ENCODE measurements at regions not wholly inside any gene's neighbourhood (a gene's known extent, or its start where the extent isn't known, plus 50 kb on each side); places are given as distances from the start of the nearest gene placed in this dataset.

DNA sequence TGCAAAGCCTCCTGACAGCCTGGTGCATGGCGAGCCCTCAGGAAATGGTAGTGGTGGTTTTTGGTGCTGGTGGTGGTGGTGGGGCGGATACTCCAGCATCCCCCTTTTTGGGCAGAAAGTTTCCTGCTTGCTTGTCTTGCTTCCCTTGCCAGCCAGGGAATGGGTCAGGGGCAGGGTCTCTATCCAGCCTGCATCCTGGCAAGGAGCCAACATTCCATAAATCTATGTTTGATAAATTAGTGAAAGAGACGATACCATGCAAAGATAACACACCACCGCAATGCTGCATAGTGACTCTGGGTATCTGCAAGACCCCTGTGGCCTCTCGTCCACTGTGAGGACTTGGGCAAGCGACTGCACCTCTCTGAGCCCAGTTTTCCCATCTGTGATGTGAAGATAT is 246.2 kb downstream of the LRFN2 start:
- no peak for DNase-seq

DNA sequence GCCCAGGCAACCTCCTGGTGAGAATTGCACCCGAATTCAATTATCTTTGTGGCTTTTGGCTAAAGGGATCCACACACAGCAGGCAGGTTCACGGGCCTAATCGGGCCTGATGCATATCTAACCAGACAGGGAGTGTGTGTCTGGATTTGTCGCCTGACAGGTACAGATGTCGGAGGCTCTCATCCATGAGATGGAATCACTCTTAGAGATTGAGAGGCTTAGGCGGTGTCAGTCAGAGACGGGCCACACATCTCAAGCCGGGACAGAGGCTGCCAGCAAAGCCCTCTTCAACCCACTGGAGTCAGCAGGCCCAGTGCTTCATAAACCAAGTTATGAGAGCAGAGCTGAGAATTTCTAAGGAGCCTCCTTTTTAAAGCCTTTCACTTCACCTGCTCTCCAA is 247.0 kb downstream of the LRFN2 start:
- no peak for DNase-seq

DNA sequence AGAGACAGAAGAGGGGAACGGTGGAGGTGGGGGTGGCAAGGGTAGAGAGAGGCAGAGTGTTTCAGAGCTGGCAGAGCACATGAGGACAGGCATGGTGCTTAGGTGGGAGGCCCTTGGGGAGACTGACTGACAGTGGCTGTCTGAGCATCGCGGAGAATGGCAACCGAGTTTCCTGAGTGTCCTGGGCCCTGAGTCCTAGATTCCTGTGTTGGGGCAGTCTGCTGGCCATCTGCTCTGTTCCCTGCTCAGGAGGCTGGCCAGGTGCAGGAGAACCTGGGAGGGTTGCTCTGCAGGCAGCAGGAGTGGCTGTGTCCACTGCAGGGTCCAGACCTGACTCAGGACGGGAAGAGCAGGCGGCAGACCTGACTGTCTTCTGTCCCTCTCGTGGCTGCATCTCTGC is 248.9 kb downstream of the LRFN2 start:
- DNase-seq: no peak

DNA sequence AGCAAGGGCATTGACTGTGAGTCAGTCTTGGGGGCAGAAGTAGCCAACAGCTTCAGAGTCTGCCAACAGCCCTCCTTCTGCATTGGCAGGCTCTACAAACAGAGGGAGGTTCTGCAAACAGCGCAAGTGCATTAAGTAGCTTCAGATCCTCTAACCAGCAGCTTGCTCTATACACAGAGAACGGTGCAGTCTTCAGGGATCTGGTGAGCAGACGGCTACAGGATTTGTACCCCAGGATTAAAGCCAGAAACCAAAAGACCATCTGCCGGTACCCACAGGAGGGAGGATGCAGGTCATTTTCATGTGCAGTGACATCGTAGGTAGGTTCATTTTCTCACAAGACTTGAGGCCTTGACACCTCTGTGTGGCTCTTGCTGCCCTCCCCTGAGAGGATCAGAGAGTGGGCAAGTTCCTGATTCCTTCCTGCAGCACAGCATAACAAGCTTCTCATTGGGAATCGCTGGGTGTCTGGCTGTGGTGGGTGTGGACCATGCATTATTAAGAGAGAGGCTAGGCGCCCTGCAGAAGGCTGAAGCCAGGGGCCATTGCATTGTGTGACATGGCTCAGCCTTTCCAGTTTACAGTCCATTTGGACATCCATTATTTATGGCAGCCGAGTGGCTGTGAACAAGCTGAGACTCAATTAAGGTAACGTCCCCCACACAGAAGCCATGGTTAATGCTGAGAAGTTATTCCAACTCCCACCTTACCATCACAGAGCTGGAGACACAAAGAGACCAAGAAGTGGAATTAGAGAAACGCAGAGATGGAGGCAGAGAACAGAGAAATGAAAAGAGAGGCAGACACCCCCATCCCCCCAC is 250.0 kb downstream of the LRFN2 start:
- no peak for DNase-seq

DNA sequence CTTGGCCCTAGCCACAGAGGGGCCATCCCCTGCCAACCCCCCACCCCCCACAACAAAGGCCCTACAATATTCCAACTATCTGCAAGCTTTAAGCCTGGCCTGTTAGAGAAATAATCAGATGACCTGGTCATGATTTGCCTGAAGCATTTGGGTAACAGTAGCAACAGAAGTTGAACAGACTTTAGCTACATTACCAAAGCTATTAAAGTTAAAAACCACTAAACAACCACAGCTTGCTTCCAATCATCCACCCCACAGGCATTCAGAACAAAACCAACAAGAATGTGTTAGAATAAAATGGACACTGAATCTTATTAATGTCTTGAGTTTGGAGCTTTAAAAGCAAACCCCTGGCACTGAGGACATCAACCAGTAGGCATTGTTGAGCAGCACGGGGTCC is 250.9 kb downstream of the LRFN2 start:
- DNase-seq: no peak

DNA sequence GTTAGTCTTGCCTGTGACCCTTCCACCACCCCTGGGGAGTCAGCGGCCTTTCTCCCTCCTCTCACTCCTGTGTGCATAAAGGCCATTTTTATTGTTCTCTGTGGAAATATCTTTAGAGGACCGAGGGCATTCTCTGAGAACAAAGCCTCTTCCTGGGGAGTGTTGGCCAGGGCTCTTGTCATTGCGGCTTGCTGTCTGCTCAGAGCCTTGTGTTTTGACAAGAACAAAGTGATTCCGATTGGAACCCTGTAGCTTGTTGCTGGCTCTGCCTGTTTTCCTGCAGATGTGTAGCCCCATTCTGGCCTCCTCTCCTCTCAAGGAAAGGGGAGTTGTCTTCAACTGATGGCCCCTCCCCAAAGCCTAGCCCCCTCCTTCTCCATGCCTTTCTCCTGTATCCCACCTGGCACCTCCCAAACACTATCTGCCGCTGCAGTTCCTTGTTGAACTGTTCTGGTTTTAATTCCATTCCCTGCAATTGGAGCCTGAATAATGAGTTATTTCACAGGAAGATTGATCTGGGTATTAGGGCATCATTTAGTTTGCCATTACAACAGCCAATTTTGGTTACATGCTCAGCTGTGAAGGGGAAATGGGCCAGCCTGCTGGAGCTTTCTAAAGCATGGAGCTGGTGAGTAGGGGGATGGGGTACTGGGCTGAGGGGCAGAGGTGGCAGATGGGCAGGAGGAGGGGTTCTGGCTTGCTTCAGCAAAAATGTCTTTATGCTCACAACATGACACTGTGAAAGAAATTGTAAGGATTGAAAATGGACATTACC is 252.5 kb downstream of the LRFN2 start:
- DNase-seq: no peak

DNA sequence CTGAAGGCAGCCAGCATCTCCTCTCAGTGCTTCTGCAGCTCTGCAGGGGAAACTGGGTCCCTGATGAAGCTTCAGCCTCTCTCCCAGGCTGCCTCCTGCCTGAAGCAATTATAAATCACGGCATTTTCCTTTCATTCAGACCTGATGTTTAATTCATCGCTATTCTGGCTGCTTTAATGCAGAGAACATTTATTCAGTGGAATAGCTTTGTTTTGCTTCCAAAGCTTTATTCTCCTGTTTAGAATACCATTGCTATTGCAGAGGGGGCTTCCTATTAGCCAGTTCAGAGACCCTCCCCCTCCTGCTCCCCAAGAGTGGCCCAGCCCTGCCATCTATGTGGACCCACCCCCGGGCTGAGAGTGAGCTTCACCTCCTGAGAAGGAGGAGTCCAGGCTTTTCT is 255.6 kb downstream of the LRFN2 start:
- no peak for DNase-seq

DNA sequence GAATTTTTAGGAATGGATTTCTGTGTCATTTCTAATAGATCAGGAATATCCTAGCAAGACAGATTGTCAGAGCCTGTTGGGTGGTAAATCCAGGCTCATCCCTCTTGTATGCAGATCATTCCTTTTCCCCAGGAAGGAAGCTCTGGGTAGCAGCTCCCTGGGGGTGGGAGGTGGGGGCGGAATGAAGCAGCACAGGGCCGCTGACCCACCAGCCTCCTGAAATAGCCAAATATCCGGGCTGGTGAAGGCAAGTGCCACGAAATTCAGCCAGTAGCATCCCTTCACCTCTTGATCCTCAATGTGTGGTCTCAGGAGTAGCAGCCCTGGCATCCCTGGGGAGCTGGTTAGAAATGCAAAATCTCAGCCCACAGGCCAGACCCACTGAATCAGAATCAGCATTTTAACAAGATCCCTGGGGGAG is 256.9 kb downstream of the LRFN2 start:
- DNase-seq: no peak

DNA sequence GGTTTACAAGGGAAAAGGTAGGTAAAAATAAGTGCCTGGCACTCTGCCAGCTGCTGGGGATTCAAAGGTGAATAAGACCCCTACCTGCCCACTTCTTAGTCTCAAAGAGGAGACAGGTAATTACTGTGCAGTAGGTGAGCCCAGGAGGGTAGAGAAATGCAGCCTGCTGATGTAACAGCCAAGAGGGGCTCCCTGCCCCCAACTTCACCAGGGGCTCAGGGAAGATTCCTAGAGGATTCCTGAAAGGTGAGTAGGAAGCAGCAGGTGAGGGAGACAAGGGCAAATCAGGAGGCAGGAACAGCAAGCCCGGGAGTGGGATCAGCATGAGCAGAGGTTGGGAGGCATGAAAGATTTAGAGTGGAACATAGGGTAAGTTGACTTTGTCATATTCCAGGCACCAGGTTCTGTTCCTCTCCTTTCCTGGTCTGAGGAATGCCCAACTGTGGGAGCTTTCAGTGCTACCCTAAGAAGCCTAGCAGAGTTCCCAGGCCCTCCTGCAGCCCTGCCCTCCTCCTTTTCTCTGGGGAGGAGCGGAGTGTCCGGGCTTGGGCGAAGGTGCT is 258.1 kb downstream of the LRFN2 start:
- no peak for DNase-seq

DNA sequence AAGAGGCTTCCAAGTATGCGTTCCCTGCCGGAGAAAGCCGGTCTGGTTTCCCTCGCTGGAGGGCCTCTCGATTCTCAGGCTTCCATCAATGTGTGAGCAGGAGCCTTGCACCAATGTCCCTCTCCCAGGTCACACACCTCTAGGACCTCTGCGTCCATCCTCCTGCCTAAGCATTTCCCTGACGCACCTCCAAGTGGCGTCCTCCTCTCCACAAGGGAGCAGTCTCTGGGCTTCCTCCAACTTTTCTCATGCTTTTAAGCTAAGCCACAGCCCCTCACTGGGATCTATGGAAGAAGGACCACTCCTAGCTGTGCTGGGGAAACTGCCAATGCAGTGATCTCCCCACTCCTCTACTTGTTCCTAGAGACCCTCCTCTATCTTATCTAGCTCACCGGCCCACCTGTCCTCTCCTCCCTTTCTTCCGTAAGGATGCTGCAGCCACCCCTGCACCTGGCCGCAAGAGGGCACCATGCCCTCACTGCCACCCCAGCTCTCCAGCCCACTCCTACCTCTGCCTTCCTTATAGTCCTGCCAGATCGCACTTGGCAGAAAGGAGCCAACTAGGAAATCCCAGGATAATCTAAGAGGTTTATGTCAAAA is 258.7 kb downstream of the LRFN2 start:
- DNase-seq: peak; percentile 66

DNA sequence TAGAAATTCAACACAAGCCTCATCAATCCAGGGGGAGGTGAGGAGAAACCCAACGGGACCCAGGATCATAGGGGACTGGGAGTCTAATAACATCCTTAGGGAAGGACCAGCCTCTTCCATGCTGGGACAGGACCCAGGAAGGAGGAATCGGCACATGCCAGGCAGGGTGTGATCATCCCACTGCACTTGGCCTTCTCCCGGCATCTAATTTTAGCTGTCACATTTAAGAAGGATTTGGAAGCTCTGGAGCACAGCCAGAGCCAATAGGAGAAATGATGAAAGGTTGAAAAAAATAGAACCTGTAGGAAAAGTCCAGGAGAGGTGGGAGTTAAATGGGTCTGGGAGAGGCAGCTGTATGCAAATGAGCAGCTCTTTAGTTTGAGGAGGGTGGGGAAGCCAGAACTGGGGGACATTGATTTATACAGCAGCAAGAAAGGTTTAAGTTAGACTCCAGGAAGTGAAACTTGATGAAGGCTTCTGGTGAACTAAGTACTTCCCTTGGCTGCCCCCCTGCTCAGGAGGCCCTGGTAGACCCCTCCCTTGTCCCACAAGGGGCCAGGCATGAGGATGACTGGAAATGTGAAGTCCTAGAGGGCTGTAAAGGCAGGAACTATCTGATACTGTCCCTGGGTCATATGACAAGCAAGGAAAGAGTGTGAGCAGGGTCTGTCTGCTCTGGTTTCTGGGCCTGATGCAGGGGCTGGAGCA is 260.3 kb downstream of the LRFN2 start:
- DNase-seq: no peak

DNA sequence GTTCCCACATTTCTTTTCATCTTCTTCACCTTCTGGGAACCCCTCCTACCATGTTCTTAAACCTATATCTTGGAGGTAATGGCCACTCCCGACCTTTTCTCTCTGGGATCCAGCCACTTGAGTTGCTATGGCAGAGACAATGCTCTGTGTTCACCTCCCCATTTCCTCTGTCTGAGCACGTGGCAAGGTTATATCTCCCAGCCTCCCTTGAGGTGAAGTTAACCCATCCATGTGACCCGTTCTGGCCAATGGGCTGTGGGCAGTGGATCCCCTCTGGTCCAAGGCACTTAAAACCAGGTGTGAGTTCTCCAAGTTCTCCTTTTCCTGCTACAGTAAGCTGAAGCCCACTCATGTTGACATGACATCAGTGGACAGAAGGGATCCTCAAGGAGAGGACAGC is 261.4 kb downstream of the LRFN2 start:
- DNase-seq: no peak

DNA sequence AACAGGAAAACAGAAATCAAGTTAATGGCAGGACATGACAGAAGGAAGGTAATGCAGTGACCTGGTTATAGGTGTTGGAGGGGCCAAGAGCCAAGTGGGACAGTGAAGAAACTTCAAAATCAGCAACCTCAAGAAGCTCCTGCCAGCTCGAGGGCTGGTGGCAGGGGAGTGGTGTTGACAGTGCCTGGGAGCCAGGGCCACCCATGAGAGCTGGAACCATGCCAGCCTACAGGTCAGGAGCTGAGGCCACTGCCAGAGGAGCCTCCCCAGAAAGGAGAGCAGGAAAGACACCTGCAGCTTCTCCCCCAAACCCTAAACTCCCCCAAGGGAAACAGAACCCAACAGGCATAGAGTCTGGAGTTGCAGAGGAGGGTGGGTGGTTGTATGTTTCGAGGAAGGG is 262.1 kb downstream of the LRFN2 start:
- no peak for DNase-seq

DNA sequence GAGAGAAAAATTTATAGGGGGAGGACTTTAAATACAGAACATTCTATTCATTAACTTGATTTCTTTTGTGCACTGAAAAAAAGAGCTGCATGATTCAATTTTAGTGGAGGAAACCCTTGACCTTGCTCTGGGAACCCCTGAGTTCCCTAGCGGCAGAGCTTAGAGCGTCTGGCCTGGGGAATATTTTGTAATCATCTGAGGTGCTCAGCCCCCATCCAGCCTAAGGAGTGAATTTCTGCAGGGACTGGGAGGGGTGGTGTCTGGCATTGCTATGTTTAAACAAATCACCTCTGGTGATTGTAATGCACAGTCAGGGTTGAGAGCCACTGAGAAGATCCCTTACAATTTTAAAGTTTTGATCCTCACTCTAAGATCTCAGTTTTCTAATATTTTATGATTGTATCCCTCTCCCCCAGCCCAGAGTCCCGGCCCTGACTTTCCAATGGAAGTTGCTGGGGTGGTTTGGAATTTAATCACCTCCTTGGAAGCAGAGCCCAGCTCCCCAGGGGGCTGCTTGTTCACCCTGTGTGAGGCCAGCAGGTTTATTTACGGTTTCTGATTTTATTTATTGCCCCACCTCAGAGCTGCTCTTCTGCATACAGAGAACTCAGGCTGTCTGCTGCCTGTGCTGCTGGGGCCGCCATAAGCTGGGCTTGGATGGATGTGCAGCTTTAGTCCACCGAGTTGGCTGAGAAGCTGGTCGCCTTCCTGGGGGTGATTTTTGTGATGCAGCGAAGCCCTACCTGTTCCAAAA is 263.1 kb downstream of the LRFN2 start:
- no peak for DNase-seq

DNA sequence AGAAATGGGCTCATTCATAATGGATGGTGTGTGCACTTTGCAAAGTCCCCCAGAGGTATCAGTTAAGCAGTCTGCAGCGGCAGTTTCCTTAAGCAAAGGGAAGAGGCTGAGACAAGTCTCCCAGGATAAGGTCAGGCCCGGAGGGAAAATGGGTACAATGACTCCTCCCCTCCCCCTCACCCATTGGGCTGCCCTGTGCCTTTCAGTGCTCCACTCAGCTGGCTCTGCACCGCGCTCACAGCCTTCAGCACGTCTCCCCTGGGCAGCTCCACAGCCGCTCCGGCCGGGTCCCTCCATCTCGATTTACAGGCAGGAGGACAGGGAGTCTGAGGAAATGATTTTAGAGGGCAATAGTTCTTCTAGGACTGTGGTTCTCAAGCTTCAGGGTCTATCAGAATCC is 264.8 kb downstream of the LRFN2 start:
- DNase-seq: no peak

DNA sequence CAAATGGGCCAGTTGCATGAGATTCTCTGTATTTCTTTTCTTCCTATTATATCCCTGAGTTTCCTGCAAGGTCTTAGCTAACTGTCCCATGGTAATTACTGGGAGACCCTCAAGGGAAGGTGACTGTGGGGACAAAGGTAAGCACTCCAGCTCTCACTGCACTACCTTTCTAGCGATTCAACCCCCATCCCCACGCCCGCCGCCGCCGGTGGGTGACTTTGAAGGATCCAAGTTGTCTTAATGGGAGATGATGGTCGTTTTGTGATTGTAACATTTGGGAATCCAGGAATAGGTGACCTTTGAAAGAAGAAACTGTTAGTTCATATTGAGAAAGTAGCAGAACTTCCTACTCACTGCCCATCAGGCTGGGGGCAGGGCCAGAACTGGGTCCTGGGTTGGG is 265.5 kb downstream of the LRFN2 start:
- DNase-seq: no peak

DNA sequence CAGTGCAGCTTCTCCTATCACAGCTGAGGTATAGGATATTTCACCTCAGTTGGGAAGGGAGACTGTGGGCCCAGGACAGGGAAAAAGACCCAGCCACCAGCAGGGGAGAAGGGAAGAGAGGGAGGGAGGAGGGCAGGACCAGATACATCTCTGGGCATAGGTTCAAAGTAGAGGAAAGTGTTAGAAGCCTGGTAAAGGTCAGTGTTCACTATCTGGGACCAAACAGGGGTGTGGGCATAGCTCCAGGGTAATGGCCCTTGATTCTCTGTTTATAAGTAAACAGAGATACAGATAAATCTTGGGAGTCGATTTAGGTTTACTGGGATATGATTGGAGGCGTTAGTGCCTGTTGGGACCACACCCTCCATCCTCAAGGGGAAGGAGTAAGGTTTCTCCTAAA is 266.2 kb downstream of the LRFN2 start:
- DNase-seq: no peak

DNA sequence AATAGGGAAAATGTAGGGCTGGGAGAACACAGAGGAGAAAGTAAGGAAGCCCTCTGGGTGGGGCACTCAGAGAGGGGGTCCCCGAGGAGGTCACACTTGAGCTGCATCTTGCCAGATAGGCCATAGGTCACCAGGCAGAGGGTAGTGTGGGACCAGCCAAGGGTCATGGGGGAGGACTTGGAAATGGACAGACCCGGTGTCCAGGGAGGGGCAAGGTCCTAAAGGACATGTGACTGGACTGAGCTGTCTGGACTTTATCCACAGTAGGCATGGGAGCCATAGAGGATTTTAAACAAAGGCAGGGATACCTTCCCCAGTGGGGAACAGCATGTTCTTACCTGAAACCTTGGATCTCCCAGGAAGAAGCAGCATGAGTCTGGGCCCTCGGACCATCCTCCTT is 266.7 kb downstream of the LRFN2 start:
- no peak for DNase-seq

DNA sequence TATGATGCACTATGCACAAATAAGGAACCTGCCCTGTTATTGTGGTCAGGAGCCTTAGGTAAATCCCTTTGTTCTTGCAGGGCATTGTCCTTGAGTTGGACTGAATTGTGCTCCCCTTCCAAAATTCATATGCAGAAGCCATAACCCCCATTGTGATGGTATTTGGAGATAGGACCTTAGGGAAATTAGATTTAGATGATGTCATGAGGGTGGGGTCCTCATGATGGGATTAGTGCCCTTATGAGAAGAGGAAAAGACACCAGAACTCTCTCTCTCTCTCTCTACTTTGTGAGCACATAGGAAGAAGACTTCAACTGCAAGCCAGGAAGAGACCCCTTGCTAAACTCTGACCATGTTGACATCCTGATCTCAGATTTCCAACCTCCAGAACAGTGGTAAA is 268.0 kb downstream of the LRFN2 start:
- no peak for DNase-seq

DNA sequence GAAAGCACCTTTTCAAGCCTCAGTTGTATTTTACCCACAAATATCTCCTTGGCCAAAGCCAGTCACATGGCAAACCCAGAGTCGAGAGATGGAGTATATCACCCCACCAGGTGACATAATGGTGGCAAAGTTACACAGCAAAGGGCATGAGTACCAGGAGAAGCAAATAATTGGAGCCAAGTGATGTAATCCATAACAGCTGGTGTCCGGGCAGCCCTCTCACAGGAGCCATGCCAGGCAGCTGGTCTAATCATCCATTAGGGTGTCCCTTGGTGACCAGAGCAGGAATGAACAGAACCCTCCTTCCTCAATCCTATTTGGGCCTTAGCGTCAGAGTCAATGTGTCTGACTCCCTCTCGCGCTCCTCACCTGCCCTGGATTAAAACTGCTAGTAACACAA is 272.1 kb downstream of the LRFN2 start:
- DNase-seq: no peak

DNA sequence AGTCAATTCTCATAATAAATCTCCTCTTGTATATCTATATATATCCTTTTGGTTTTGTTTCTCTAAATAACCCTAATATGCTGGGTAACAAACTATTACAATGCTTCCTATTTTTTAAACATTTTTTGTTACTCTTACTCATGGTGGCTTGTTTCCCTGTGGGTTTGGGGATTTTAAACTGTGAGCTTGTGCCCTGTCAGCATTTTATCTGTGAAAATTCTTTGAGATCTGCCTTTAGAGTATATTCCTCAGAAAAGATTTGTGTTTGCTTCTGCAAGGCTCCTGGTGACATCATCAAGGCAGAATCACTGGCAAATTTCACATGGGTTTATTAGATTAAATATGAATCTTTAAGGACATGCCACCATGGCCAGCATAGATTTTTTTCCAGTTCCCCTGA is 273.6 kb downstream of the LRFN2 start:
- DNase-seq: no peak

Data from CD4-positive, alpha-beta T cell treated with Interleukin-17A for 4 hours (primary cell).